GM21526 (cell line): ENCODE measurements at regions not wholly inside any gene's neighbourhood (a gene's known extent, or its start where the extent isn't known, plus 50 kb on each side); places are given as distances from the start of the nearest gene placed in this dataset.

ENCODE experiments used
- ATAC-seq: cut with Tn5 transposase; IDR thresholded peaks from one replicate; pipeline ENCODE4 v1.9.1; 2021; ENCODE audit warnings: moderate library complexity; ENCODE audit not compliant: unreplicated experiment, low FRiP score

DNA sequence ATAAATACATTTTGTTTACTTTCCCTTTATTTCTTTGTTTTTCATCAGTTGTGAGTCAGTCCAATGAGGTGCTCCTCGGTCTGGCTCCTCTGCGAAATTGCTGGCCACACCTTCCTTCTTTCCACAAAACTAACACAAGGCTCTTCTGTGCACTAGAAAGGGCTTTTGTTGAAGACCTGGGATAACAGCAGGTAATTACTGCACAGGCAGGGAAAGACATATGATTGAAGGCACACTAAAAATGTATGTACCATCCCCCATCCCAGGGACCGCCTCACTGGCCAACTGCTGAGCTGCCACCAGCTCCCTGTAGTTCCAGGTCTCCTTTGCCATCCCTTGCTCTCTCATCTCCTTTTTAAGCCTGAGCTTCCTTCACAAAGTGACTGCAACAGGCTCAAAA lies 180.5 kb downstream of the EFNB2 start:
- no peak for ATAC-seq

DNA sequence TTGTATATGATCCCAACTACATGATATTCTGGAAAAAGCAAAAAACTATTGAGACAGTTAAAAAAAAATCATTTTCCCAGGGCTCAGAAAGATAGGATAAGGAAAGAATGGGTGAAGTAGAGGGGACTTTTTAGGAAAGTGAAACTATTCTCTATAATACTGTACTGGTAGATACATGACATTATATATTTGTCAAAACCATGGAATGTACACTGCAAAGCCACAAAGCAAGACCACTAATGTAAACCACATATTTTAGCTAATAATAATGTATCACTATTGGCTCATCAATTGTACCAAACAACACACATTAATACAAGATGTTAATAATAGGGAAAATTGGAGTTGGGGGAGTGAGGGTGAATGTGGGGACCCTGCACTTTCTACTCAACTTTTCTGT lies 182.6 kb downstream of the EFNB2 start:
- no peak for ATAC-seq

DNA sequence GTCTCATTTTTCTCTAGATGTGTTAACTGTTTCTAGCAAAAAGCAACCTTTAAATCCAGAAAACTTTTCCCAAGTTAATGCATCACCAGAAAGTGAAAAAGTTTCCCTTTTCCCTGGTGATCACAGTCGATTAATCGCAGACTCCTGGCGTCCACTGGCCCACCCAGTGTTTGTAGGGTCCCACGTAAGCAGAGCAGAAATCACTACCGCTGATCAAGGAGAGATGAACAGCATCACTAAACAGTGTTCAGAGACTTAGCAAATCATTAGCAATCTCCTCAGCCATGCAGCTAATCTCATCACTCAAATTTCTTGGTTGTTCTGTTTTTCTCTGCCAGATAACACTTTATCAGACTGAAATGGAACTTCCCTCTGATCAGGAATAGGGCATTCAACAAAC lies 184.2 kb downstream of the EFNB2 start:
- ATAC-seq, result no peak

DNA sequence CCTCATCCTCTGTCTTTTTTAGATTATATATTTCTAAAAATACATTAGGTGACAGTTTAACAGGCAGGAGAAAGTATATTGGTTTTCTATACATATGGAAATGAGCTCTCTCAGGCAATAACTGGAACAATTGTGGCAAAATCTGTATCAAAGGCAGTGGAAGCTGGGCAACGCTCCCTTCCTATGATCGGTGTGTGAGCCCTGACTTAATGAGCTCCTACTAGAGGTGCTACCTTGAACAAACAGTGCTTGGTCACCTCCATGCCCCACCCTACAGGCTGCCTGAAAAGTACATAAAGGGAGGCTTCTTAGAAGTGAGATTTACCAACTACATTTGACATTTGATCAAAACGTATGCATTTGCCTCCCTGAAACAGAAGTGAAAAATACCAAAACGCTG lies 185.3 kb downstream of the EFNB2 start:
- no peak for ATAC-seq

DNA sequence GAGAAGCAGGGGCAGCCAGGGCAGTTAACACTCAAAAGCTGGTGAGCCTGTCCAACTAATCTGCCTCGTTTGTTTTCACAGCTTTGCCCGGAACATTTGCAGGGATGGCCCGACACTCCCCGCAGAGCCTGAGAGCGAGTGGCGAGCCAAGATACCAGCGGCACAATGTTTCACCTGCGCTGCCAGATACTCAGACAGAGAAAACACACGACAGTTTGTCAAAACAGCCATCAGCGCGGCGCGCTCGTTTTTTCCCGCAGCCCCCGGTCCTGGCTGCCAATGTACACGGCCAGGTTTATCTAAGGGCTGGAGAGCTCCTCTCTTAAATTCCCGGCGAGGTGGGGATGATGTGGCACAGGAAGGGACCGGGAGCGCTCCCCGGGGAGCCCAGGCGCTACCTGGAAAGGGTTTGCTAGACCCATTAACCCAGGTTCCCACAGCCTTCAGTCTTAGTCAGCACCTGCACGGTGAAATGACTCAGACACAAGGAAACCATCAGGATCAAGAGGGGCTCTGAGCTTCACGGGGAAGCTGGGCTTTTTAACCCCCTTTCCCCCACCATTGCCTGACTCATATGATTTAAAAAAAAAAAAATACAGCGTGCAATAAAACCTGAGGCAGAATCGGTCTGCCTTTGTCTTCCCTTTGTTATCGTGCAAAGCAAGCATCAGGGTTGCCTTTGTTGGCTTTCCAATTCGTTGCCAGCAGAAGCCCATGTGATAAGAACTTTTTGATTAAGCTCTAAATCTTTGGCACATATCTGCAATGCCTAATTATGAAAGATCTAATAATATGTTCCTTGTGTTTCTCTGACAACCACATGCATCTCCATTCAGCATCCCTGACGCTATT lies 186.2 kb downstream of the EFNB2 start:
- ATAC-seq, result no peak

DNA sequence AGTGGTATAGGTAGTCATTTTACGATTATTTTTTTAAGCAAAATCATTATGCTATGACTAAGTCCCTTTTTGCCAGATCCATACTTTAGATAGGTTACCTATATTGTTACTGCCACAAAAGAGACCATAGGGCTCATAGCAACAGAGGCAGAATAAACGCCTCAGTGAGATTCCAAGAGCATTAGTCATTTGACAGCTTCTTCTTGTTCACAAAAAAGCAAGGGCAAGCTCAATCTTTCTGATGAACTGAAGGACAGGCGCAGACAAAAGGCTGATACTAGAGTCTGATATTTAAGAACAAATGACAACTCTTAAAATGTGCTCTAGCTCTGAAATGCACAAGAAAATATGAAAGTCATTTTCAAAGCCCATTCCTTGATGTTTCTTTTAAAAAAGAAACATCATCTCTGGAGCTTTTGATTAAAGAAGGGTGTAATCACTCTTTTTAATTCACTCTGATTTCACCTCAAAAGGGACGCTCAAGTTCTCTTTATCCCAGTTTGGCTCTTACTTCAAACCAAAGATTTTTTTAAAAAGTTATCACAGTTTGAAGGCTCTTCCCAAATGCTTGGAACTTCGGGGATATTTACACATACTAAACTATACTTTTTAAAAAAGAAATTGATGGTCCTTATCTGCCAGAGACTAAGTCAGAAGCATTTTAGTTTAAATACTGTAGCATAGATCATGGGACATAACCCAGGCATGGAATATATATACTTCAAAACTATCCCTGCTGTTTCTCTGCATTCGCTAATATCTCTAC lies 187.2 kb downstream of the EFNB2 start:
- no peak for ATAC-seq

DNA sequence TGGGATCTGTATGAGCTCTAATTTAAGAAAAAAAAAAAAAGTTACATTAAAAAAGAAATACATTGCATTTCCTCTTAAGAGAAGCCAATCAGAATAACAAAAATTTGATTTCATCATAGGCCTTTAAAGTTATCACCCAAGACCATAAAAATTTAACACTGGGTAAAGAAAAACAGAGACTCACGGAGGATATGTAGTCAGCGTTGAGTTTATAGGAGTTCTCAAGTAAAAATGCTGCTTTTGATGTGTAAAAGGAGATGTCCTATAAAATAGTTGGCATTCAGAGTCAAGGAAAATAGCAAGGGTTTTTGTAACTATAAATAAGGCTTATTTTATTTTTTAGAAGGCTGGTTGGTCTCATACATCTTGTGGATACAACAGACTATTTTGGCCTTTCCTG lies 191.1 kb downstream of the EFNB2 start:
- no peak for ATAC-seq

DNA sequence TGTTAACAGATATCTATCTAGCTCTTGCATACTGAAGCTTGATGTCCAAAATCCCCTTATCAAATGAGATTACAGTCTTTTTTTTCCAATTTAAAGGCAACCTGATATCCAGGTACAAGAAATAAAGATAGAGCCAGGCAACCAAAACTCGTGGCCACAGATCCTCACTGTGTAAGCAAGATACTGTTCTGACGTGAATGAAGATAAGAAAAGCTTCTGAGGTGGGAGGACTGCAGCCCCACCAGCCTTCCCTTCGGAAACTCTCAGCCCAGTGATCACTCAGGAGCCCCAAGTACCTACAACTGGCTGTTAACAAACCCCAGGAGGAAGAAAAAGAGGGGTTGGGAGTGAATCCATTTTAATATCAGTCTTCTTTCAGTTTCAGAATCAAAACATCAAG lies 191.6 kb downstream of the EFNB2 start:
- no peak for ATAC-seq

DNA sequence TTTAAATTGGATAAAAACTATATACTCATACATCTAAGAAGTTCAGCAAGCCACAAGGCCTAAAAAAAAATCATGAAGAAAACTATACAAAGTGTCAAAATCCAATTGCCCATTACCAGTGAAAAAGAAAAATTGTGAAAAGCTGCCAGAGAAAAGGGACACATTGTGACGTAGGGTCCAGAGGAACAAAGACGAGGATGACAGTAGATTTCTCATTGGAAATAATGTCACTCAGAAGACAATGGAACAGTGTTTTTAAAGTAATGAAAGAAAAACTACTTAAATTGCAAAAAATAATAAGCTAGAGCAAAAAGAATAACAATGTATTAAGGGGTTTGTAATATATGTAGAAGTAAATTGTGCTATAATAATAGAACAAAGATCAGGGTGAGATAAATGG lies 195.2 kb downstream of the EFNB2 start:
- ATAC-seq, result no peak

DNA sequence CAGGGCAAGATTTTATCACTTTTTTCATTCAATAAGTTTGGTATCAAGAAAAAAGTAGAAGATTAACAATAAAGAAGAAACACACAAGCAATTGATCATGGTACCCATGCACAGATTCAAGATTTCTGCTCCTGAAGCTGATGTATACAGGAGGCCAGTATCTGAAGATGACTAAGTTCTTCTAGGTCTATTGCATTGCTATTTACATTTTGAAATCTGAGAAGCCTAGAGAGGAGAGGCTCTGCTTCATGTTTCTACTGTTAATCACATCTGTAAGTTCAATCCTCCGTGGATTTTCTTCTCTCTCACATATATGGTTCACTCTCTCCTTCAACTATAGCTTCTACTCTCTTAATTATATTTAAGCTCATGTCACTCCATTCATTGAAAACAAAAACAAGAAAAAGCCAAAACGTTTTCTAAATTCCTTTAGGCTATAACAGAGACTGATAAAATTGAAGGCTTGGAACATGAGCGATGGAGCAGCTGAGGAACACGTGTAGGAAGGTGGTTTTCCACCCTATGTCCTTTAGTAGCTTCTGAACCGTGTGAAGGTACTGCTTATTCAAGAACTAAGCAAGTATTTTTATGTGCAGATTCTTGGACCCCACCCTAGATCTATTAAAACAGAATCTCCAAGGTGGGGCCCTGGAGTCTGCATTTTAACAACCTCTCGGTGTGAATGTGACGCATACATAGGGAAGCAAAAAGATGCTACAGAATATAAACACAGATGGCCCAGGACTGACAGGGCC lies 198.2 kb downstream of the EFNB2 start:
- no peak for ATAC-seq

DNA sequence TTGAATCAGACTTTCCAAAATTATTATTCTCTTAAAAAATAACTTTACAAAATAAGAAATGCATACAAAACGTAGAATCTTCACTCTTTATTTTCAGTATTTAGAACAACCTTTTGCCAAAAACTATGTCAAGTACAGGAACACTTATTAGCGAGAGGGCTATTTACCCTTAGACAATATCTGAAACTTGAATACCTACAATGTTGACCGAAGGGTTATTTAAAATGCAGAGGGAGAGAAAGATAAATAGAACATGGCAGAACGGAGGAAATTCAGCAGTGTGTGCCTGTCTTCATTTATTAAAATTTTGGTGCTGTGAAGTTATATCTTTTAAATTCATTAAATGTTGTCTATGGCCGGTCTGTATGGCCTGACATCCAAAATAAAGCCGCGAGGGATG lies 198.8 kb downstream of the EFNB2 start:
- ATAC-seq, result no peak

DNA sequence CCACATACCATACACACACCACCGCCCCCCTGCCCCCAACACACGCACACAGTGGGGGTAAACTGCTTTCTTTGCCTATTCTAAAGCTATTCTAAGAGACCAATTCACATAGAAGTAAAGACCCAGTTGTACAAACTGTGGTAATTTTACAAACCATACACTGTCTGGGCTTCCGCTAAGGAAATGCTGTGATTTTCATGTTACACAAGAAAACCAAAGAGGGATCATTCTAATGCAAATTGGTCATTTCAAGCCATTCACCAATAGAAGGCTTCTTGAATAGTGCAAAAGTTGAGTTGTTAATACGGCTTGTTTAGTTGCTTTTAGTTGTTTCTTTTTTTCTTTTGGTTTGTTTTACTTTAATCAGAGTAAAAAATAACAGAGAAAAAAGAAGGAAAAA lies 202.8 kb downstream of the EFNB2 start:
- ATAC-seq, result no peak

DNA sequence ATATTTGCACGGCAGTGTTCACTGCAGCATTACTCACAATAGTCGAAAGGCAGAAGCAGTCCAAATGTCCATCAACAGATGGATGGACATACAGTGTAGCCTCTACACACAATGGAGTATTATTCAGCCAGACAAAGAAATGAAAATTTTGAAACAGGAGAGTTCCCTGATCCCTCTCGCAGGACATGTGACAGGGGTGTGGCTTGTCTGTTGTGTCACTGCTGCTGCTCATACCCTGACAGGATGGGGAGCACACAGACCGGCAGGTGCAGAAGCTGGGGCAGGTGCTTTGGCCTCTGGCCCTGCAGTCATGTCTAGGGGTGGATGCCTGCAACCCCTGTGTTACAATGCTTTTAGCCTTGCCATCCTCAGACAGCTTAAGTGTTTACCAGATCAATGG lies 204.3 kb downstream of the EFNB2 start:
- no peak for ATAC-seq

DNA sequence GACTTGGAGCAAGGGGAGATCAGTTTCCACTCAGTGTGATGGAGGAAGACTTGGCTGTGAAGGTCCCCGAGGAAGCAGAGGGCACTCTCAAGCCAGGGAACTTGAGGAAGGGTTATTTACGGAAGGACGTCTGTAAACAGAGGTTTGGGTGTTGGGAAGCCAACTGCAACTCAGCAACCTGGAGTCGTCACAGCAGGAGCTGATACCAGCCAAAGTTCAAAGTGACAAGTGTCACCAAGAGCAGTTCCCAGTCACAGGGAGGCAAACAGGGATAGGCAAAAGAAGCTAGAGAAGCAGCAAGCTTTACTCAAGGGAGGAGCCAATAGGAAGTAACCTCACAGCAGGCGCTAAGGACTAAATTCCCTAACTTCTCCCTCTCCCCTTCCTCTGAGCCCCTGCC lies 205.5 kb downstream of the EFNB2 start:
- no peak for ATAC-seq

DNA sequence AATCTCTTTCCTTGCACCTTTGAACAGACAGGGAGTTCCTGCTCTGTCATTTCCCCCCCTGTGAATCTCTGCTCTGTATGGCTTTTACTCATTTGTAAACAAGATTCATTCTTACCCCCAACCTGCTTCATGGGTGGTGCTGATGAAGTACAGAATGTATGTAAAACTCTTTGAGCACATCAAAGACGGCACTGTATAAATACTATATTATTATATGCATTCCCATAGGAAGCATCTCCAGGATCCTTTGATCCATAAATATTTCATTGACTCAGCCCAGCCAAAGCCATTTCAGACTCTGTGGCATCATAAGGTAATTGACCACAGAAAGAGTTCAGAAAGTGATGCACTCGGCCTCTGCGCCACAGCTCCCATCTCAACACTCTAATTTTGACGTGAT lies 208.7 kb downstream of the EFNB2 start:
- ATAC-seq, result no peak

DNA sequence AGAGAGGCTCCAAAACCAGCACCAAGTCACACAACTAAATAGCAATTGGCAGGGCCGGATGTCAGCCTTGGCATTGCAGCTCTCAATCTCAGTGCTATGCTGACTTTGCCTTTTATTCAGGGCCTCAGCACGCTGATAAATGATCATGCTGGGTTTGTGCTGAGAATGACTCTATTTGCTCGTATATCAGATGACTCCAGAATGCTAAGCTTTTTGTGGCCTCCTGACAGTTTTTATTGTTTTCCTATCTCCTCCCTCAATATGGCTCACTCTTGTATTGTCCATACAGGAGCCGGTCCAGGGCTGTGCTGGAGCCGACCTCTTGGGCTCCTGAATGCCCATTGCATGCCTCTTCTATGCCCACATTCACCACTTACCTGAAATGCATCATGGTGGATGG lies 211.0 kb downstream of the EFNB2 start:
- ATAC-seq, result no peak

DNA sequence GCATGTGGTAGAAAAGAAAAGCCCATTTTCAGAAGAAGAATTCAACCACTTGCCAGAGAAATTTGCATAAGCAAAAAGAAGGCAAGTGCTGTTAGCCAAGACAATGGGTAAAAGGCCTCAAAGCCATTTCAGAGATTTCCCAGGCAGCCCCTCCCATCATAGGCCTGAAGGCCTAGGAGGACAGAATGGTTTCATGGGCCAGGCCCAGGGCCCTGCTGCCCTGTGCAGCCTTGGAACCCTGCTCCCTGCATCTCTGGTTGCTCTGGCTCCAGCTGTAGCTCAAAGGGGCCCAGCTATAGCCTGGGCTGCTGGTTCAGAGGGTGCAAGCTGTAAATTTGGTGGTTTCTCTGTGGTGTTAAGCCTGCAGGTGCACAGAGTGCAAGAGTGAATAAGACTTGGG lies 212.8 kb downstream of the EFNB2 start:
- ATAC-seq, result no peak

DNA sequence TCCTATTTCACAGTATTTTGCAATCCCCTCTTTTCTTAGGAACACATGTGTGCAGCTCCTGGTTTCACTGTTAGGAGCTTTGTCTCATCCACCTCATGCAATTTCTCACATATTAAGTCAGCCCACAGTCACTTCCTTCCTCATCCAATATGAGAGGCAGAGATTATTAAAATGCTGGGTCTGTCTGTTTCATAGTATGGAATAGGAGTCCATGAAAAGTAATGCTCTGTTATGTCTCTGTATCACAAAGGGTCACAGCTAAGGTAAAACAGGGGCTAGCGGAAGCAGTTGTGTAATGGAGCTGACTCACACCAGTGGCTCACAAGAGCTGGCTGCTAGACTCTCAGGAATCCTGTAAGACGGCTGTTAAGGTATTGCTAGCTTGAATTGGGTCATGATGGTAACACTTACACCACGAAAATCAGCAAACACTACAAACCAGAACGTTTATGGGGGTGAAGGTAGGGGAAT lies 216.5 kb downstream of the EFNB2 start:
- no peak for ATAC-seq

DNA sequence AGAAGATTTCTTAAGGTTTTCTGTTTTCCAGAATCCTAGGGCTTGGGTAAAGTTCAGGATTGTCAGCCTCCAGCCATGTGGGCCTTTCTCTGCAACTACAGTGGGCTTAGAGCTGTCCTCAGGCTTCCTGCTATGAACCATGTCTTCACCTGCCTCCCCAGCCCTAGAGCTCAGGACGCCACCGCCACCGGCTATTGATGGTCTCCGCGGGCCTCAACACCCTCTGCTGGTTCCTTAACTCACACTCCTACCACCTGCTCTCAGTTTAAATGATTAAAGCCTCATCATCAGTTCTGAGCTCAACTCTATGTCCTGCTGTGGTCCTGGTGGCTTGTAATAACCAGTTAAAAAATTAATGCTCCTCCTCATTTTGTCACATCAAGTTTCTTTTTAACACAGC lies 221.0 kb downstream of the EFNB2 start:
- ATAC-seq, result no peak

DNA sequence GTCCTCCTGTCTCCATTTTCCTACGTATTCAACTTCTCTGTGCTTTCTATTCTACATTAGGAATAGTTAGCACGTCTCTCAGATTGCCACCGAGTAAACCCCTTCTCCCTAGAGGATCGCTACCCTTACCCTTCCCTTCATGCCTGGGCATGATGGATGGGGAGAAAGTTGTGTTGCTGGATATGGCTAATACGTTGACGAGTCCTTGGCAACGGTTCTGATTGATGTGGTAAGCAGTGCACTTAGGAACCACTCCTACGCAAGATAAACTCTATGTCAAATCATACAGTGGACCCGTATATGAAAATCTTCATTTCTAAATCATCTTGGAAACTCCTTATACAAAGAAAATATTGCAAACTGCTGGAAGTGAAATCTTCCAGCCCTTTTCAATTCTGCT lies 224.5 kb downstream of the EFNB2 start:
- ATAC-seq, result no peak

DNA sequence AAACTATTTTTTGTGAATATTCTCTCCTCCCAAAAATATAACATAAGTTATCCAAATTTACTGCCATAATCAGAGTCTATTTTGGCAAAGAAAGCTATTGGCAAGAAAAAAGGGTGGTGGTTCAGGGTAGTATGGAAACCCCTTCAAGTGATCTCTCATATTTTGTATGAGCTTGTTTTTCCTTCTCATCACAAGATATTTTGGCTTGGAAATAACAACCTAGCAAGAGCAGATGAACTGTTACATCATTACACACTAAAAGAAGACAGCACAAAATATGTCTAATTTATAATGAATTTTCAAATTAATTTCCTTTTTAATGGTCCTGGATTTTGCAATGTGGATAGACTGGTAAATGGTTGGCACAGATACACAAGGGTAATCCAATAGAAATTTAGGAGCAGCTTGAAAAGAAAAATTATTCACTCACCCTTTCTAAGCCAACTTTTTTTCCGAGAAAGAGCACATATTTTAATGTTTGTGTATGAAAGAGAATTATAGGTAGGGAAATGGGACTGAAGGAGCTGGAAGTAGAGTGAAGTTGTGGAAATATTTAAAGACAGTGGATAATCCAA lies 225.1 kb downstream of the EFNB2 start:
- no peak for ATAC-seq
